Lower lobe of right lung (tissue), 2 donors: ENCODE measurements at regions not wholly inside any gene's neighbourhood (a gene's known extent, or its start where the extent isn't known, plus 50 kb on each side); places are given as distances from the start of the nearest gene placed in this dataset.

Experiments used
- ATAC-seq, 2 donors: fragments of 200-7000 bp; cut with Tn5 transposase; one replicate each; pipeline ENCODE4 v1.9.1; 2020 to 2022; ENCODE audit warnings: mild to moderate bottlenecking in 2 of 2, moderate library complexity in 2 of 2
- DNase-seq: peaks from one replicate; pipeline ENCODE4 v3.0.0-alpha.2; 2020
- H3K27ac ChIP-seq: fragments of 200-600 bp; one replicate; pipeline ENCODE4 v1.8.0; 2022
- H3K27me3 ChIP-seq: fragments of 200-600 bp; one replicate; pipeline ENCODE4 v1.8.0; 2022; ENCODE audit warnings: low read depth
- H3K36me3 ChIP-seq: fragments of 200-600 bp; one replicate; pipeline ENCODE4 v1.8.0; 2022; ENCODE audit warnings: mild to moderate bottlenecking
- H3K4me1 ChIP-seq: fragments of 200-600 bp; one replicate; pipeline ENCODE4 v1.8.0; 2022
- H3K4me3 ChIP-seq: fragments of 200-600 bp; one replicate; pipeline ENCODE4 v1.8.0; 2022; ENCODE audit warnings: mild to moderate bottlenecking
- H3K9me3 ChIP-seq: fragments of 200-600 bp; one replicate; pipeline ENCODE4 v1.8.0; 2022
- intact Hi-C: fragments of 100-400 bp; cut with DNase I; formaldehyde crosslinking; loops from one replicate; pipeline ENCODE4 v1.11.0; 2022
- TF ChIP-seq, protein P1 (sequence below): fragments of 200-600 bp; IDR thresholded peaks from one replicate; pipeline ENCODE4 v1.8.0; 2022; ENCODE audit warnings: antibody characterized with exemption, mild to moderate bottlenecking
- donor health status: DM: no; HTN: yes; CAD: no; lungs with severe emphysema.

DNA sequence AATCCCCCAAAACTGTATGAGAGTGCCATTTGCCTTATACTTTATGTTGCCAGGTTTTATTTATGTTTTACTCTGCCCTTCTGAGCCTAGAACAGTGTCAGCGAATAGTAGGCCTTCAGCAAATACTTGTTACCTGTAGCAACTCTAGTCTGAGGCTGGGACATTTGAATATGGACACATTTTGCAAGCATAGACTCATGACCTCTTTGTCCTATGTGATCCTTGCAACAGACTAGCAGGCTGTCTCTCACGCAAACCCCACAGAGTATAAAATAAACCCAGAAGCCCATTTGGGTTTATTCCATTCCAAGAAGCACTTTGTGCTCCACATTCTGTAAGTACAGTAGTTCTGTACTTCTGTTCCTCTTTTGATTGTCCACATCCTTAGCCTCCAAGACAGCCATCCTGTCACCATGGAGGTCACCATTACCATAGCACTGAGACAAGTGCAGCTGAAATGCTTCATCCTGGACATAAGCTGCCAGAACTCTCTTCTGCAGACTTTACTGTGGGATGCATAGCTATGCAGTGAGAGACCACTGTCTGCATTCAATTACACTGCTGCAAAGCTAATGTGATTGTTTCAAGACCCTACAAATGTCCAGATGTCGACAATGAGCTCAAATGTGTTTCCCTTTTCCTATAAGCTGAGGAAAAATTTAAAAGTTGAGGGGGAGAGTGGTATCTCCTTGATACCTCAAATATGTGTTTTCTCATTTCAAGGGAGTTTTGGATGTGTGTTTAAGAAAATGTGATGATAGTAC is 425.7 kb downstream of the PID1 start:
- ATAC-seq, result no peak
- Histone ChIP-seq H3K36me3 (no peaks in the 10 kb centered on the region), H3K27me3 (no peaks in the 10 kb centered on the region), H3K4me3 (no peak overlapping the region), H3K9me3 (no peaks in the 10 kb centered on the region), H3K4me1 (no peaks in the 10 kb centered on the region), H3K27ac (no peak overlapping the region)
- intact Hi-C loops, result no loop called here
- TF ChIP-seq, protein P1, sequence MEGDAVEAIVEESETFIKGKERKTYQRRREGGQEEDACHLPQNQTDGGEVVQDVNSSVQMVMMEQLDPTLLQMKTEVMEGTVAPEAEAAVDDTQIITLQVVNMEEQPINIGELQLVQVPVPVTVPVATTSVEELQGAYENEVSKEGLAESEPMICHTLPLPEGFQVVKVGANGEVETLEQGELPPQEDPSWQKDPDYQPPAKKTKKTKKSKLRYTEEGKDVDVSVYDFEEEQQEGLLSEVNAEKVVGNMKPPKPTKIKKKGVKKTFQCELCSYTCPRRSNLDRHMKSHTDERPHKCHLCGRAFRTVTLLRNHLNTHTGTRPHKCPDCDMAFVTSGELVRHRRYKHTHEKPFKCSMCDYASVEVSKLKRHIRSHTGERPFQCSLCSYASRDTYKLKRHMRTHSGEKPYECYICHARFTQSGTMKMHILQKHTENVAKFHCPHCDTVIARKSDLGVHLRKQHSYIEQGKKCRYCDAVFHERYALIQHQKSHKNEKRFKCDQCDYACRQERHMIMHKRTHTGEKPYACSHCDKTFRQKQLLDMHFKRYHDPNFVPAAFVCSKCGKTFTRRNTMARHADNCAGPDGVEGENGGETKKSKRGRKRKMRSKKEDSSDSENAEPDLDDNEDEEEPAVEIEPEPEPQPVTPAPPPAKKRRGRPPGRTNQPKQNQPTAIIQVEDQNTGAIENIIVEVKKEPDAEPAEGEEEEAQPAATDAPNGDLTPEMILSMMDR, result no peak
- DNase-seq, result no peak

DNA sequence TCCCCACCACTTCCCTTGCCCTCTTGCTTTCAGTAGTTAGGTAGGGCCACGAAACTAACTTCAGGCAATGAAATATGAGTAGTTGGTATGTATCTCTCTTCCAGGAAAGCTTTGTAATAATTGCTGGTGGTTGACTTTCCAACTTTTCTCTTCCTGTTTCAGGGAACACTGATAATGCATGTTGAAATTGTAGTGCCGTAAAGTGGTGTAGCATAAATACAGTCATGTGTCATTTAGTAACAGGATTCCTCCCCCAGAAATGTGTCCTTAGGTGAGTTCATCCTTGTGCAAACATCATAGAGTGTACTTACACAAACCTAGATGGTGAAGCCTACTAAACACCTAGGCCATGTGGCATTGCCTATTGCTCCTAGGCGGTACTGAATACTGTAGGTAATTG is 429.2 kb downstream of the PID1 start:
- ATAC-seq, result no peak
- no peak overlapping the region for H3K27ac ChIP-seq
- intact Hi-C loops, result no loop called here
- no peak for DNase-seq
- H3K4me3 ChIP-seq, result no peak overlapping the region
- TF ChIP-seq, protein P1, result no peak
- H3K36me3 ChIP-seq, result no peaks in the 10 kb centered on the region
- no peaks in the 10 kb centered on the region for H3K4me1 ChIP-seq
- H3K9me3 ChIP-seq, result no peaks in the 10 kb centered on the region
- H3K27me3 ChIP-seq, result no peaks in the 10 kb centered on the region

DNA sequence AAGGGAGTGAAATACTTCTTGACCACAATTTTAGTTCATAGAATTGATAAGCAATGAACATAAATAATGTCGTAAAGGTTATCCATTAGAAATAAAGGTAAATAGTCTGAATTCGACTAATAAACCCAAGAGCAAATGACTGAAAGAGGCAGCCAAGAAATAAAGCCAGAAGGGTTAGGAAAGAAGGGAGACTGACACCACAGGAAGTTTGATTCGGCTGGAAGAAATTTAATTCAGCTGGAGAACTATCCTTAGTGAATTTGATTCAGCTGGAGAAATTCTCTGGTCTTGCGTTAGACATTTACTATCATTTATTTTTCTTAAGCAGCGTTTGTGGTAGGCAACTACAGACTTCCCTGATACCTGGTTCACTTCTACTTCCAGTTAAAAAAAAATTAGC is 429.6 kb downstream of the PID1 start:
- no peaks in the 10 kb centered on the region for H3K4me1 ChIP-seq
- H3K27me3 ChIP-seq, result no peaks in the 10 kb centered on the region
- H3K27ac ChIP-seq, result no peak overlapping the region
- intact Hi-C loops, result no loop called here
- H3K9me3 ChIP-seq, result no peaks in the 10 kb centered on the region
- H3K36me3 ChIP-seq, result no peaks in the 10 kb centered on the region
- TF ChIP-seq, protein P1, result no peak
- ATAC-seq (no peak), DNase-seq (no peak)
- no peak overlapping the region for H3K4me3 ChIP-seq

DNA sequence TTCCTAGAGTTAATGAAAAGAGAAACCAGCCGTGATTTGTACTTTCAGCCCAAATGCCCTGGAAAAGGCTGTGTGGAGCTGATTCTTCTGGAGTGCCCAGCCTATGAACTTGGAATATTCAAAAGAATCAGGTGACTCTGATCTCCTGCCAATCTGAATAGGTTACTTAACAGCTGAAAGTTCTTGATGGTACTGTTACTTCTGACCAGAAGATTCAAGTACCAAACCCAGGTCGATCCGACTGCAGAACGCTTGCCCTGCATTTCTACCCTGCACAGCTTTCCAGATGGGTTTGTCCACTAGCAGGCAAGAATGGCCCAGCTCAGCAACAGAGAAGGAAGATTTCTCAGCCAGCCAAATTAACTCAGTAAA is 430.4 kb downstream of the PID1 start:
- Histone ChIP-seq H3K27ac (no peak overlapping the region), H3K36me3 (no peaks in the 10 kb centered on the region)
- no peak for ATAC-seq

DNA sequence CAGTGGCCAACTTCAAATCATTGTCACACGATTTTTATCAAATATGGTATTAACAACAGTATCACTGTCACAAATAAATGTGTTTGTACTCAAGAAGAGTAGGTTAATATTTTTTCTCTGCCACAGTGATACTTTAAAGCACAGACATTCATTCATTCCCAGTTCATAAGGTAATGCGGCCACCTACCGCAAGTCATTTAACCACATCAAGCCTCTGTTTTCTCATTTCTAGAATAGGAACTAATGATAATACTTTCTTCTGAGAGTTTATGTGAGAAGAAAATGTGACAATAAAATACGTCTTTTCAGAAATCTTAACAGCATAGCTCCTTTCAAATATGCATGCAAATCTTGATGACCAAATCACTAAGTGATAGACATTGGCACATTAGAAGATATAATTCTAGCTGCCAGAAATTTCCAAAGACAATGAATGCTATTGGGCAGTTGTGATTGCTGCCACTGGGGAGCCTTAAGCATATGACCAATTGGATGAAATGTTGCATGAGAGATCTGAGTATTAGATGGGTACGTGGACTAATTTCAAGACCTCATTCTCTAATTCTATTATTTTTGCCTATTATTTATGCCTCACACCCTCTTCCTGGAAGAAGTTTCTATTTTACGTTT is 430.9 kb downstream of the PID1 start:
- H3K27me3 ChIP-seq, result no peaks in the 10 kb centered on the region
- TF ChIP-seq, protein P1, result no peak
- H3K27ac ChIP-seq, result no peak overlapping the region
- DNase-seq, result no peak
- no peak for ATAC-seq
- H3K36me3 ChIP-seq, result no peaks in the 10 kb centered on the region
- H3K4me3 ChIP-seq, result no peak overlapping the region
- no peaks in the 10 kb centered on the region for H3K4me1 ChIP-seq
- no peaks in the 10 kb centered on the region for H3K9me3 ChIP-seq
- intact Hi-C loops, result no loop called here

More for the DNA sequence above, 430.4 kb downstream of the PID1 start:
- intact Hi-C loops, result no loop called here
- no peaks in the 10 kb centered on the region for H3K9me3 ChIP-seq
- no peak overlapping the region for H3K4me3 ChIP-seq
- H3K27me3 ChIP-seq, result no peaks in the 10 kb centered on the region
- no peak for DNase-seq
- H3K4me1 ChIP-seq, result no peaks in the 10 kb centered on the region
- TF ChIP-seq, protein P1, result no peak
